ENCODE measurements at regions not wholly inside any gene's neighbourhood (a gene's known extent, or its start where the extent isn't known, plus 50 kb on each side); places are given as distances from the start of the nearest gene placed in this dataset.

- H3K4me2 ChIP-seq (ENCODE audit: unreplicated experiment) = no peak overlapping the region
- H3K36me3 ChIP-seq (ENCODE audit: low read depth) = no peaks in the 10 kb centered on the region
- TF ChIP-seq EZH2phosphoT487 (IDR thresholded peaks at IDR 0.05; ENCODE audit: insufficient read depth, low read depth) (no peak), EZH2 (IDR thresholded peaks at IDR 0.05; ENCODE audit: insufficient read depth, poor library complexity, severe bottlenecking) (no peak)
- H3K27me3 ChIP-seq (replicated peaks; ENCODE audit: insufficient read depth) = no peaks in the 10 kb centered on the region
- H3K4me1 ChIP-seq (ENCODE audit: insufficient read depth) = peaks cover 66% of the 10 kb centered on the region
- in situ Hi-C loops (cut with MboI) = no loop called here
- peaks cover 56% of the 10 kb centered on the region for H3F3A ChIP-seq (ENCODE audit: insufficient read depth)
- no peaks in the 10 kb centered on the region for H3K9me3 ChIP-seq (ENCODE audit: low read depth)
- H4K20me1 ChIP-seq (ENCODE audit: insufficient read depth) = no peaks in the 10 kb centered on the region
- DNase-seq = no peak
- no peak overlapping the region for H3K27ac ChIP-seq
- H3K79me2 ChIP-seq (ENCODE audit: insufficient read depth) = no peaks in the 10 kb centered on the region
- no peak overlapping the region for H3K9ac ChIP-seq
- H2AFZ ChIP-seq = no peak overlapping the region
- H3K4me3 ChIP-seq = no peak overlapping the region
- 86 to 87% methylated on average over 5 of the region's 5 CpGs for WGBS, 2 experiments (ENCODE audit: low coverage in 1 of 2, low lambda C conversion rate in 2 of 2, missing lambda C conversion rate in 2 of 2)
- H3K9me2 ChIP-seq (ENCODE audit: insufficient read depth) = no peaks in the 10 kb centered on the region
Observed at GRCh38 chr10:89082086-89082485, 91.5 kb downstream of the FAS start.

GRCh38 chr10:89080660-89081059, 90.1 kb downstream of the FAS start:
- H3K27me3 ChIP-seq (replicated peaks; ENCODE audit: insufficient read depth) = no peaks in the 10 kb centered on the region
- no peak overlapping the region for H3K9ac ChIP-seq
- no peak overlapping the region for H3K4me3 ChIP-seq
- H3K9me3 ChIP-seq (ENCODE audit: low read depth) = no peaks in the 10 kb centered on the region
- in situ Hi-C loops (cut with MboI) = no loop called here
- H3K4me1 ChIP-seq (ENCODE audit: insufficient read depth) = peaks cover 54% of the 10 kb centered on the region
- no peaks in the 10 kb centered on the region for H3K9me2 ChIP-seq (ENCODE audit: insufficient read depth)
- no peak overlapping the region for H3K27ac ChIP-seq
- no peaks in the 10 kb centered on the region for H3K79me2 ChIP-seq (ENCODE audit: insufficient read depth)
- DNase-seq = peak; percentile 40
- 64 to 68% methylated on average over 3 of the region's 3 CpGs for WGBS, 2 experiments (ENCODE audit: low coverage in 1 of 2, low lambda C conversion rate in 2 of 2, missing lambda C conversion rate in 2 of 2)
- H3F3A ChIP-seq (ENCODE audit: insufficient read depth) = peaks cover 45% of the 10 kb centered on the region
- H4K20me1 ChIP-seq (ENCODE audit: insufficient read depth) = no peaks in the 10 kb centered on the region
- no peak overlapping the region for H2AFZ ChIP-seq
- H3K36me3 ChIP-seq (ENCODE audit: low read depth) = no peaks in the 10 kb centered on the region
- H3K4me2 ChIP-seq (ENCODE audit: unreplicated experiment) = peak overlapping the region; percentile 7
- TF ChIP-seq EZH2phosphoT487 (IDR thresholded peaks at IDR 0.05; ENCODE audit: insufficient read depth, low read depth) (no peak), EZH2 (IDR thresholded peaks at IDR 0.05; ENCODE audit: insufficient read depth, poor library complexity, severe bottlenecking) (no peak)

GRCh38 chr10:89079961-89080360, 89.4 kb downstream of the FAS start:
- Histone ChIP-seq H3K36me3 (ENCODE audit: low read depth) (no peaks in the 10 kb centered on the region), H3K27ac (peak overlapping the region; percentile 90), H3K4me3 (no peak overlapping the region), H3K9ac (peak overlapping the region; percentile 62; the same call in 1 of the 2 replicates), H2AFZ (no peak overlapping the region), H3K79me2 (ENCODE audit: insufficient read depth) (no peaks in the 10 kb centered on the region), H3K9me2 (ENCODE audit: insufficient read depth) (no peaks in the 10 kb centered on the region), H3K9me3 (ENCODE audit: low read depth) (no peaks in the 10 kb centered on the region), H4K20me1 (ENCODE audit: insufficient read depth) (no peaks in the 10 kb centered on the region), H3K4me1 (ENCODE audit: insufficient read depth) (peaks cover 47% of the 10 kb centered on the region), H3F3A (ENCODE audit: insufficient read depth) (peaks cover 38% of the 10 kb centered on the region), H3K27me3 (replicated peaks; ENCODE audit: insufficient read depth) (no peaks in the 10 kb centered on the region), H3K4me2 (ENCODE audit: unreplicated experiment) (peak overlapping the region; percentile 67)
- in situ Hi-C loops (cut with MboI) = no loop called here
- WGBS, 2 experiments (ENCODE audit: low coverage in 1 of 2, low lambda C conversion rate in 2 of 2, missing lambda C conversion rate in 2 of 2) = 19 to 35% methylated on average over 1 of the region's 1 CpG
- peak; percentile 61 for DNase-seq
- no peak for TF ChIP-seq EZH2phosphoT487 (IDR thresholded peaks at IDR 0.05; ENCODE audit: insufficient read depth, low read depth)
- no peak for TF ChIP-seq EZH2 (IDR thresholded peaks at IDR 0.05; ENCODE audit: insufficient read depth, poor library complexity, severe bottlenecking)

GRCh38 chr10:89078724-89079672, 88.4 kb downstream of the FAS start:
- Histone ChIP-seq H4K20me1 (ENCODE audit: insufficient read depth) (no peaks in the 10 kb centered on the region), H3K79me2 (ENCODE audit: insufficient read depth) (no peaks in the 10 kb centered on the region), H3K27me3 (replicated peaks; ENCODE audit: insufficient read depth) (no peaks in the 10 kb centered on the region), H3K4me1 (ENCODE audit: insufficient read depth) (peaks cover 42% of the 10 kb centered on the region), H3K4me3 (peak overlapping the region; percentile 12), H3K4me2 (ENCODE audit: unreplicated experiment) (peak overlapping the region; percentile 67), H3K36me3 (ENCODE audit: low read depth) (no peaks in the 10 kb centered on the region), H3K27ac (peak overlapping the region; percentile 90), H3K9me3 (ENCODE audit: low read depth) (no peaks in the 10 kb centered on the region), H2AFZ (peak overlapping the region; percentile 88), H3F3A (ENCODE audit: insufficient read depth) (peaks cover 32% of the 10 kb centered on the region), H3K9me2 (ENCODE audit: insufficient read depth) (no peaks in the 10 kb centered on the region), H3K9ac (peak overlapping the region; percentile 62)
- WGBS, 2 experiments (ENCODE audit: low coverage in 1 of 2, low lambda C conversion rate in 2 of 2, missing lambda C conversion rate in 2 of 2) = 2 to 4% methylated on average over 9 of the region's 9 CpGs
- in situ Hi-C loops (cut with MboI) = no loop called here
- TF ChIP-seq EZH2 (IDR thresholded peaks at IDR 0.05; ENCODE audit: insufficient read depth, poor library complexity, severe bottlenecking) = no peak
- TF ChIP-seq EZH2phosphoT487 (IDR thresholded peaks at IDR 0.05; ENCODE audit: insufficient read depth, low read depth) = no peak
- peak; percentile 64 for DNase-seq

Data from GM23248 (cell line).